ENCODE measurements at regions not wholly inside any gene's neighbourhood (a gene's known extent, or its start where the extent isn't known, plus 50 kb on each side); places are given as distances from the start of the nearest gene placed in this dataset.

DNA sequence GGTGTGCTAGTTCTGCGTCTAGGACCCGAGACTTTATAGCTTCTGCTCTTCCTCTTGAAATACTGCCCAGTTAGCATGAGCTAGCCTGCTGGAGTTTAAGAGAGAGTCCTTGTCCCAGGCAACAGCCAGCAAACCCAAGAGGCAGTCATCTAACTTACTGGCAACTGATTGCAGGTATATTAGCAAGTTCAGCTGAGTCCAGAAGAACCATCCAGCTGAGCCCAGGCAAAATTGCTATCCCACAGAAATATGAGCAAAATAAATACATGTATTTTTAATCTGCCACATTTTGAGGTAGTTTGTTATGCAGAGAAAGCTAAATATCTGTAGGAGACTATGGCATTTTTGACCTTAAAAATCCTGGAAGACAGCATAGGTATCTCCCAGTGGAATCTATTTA is 174.4 kb upstream of the CMC1 start:
- TF ChIP-seq CTCF (IDR thresholded peaks at IDR 0.05) (no peak), POLR2AphosphoS5 (IDR thresholded peaks at IDR 0.05; ENCODE audit: low read depth, low read length) (no peak), REST (IDR thresholded peaks at IDR 0.05; ENCODE audit: insufficient read depth in 1 of 2, low read depth in 2 of 2, low read length in 1 of 2) (no peak)
